ENCODE measurements at regions not wholly inside any gene's neighbourhood (a gene's known extent, or its start where the extent isn't known, plus 50 kb on each side); places are given as distances from the start of the nearest gene placed in this dataset.

- no peak for DNase-seq (ENCODE audit: low read depth in 3 of 3)
These were observed 149.1 kb downstream of the BMP4 start for GRCh38 chr14:53807542-53807941.

DNA sequence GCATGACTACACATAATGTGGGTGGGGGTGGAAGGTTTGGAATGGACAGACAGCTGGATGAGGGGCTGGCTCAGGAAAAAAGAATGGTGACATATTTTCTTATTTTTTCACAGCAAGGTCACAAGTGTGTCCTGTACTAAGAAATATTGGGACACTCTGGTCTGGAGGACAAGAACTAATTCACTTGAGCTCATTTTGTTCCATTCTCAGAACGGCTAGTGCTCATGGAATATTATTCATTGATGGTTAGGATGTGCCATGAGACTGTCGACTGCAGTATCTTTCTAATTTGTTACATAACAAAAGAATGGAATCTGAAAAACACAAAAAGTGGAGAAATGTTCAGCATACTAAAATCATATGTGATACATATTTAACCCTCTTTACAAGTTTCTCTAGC is 149.5 kb downstream of the BMP4 start:
- DNase-seq (ENCODE audit: low read depth in 3 of 3) = no peak

DNA sequence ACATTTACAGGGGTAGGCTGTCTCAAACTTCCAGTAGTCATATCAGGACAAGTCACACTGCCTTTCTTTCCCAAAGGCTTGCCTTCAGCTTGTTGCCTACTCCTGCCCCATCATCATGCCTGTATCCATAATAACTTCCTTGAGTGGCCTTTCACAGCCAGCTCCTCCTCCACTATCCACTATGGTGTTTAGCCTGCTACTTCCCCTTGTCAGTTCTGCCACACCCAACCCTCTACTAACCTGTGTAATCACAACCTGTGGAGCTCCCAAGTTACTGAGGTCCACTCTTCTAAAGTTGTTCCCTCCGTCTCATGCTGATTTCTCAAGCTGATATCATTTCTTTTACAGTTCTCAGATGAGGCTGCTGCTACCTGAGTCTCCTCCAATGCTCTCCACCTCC is 159.9 kb downstream of the BMP4 start:
- no peak for DNase-seq (ENCODE audit: low read depth in 3 of 3)

- no peak for DNase-seq (ENCODE audit: low read depth in 3 of 3)
These were observed 162.7 kb downstream of the BMP4 start for GRCh38 chr14:53793790-53794505.

DNA sequence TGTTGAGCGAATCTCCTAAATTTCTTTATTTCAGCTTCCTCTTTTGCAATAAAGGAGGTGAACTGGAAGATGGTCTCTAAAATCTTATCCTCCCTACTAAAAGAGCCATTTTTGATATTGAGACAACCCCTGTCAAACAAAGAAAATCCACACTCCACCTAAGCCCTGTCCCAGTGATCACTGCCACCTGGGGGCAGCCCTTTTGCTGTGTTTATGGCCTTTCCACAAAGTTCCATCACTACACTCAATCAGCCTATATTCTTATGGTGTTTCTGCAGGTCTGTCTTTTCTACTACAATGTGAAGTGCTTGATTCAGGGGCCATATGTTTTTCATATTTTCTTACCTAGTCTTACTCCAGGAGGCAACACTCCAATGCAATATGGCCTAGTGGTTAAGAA is 163.7 kb downstream of the BMP4 start:
- DNase-seq (ENCODE audit: low read depth in 3 of 3) = no peak

DNA sequence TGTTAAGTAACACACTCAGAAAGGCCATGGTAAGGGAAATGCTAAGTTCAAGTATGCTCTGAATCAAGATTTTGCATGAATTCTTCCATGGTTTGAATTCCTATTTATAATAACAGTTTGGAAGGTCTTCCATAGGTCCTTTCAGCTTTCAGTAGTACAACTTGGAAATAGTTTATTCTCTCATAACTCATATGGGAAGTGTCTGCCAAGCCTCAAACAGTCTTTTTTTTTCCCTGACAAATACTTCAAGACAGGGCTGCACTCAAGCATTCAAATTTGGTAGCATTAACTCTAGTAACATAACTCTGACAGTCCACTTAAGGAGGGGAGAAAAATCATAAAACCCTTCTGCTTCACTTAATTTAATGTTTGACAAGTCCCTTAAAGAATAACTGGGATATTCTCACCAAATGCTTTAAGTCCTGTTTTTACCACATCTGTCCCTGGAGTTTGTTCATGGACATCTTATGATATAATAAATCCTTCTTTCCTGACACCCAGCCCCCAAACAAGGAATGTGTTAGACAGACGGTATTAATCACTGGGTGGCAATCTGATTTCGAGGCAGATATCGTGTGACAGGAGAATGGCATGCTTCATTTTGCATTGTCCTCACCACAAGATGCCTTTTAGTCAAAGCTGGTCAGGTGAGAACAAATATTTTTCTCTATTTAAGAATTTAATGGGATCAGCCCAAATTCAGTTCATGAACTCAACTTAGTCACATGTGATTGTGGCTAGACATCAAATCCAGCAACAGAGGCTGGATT is 165.7 kb downstream of the BMP4 start:
- DNase-seq (ENCODE audit: low read depth in 3 of 3) = no peak

GRCh38 chr14:53788566-53788965 is 168.1 kb downstream of the BMP4 start:
- no peak for DNase-seq (ENCODE audit: low read depth in 3 of 3)

- no peak for DNase-seq (ENCODE audit: low read depth in 3 of 3)
These were observed 170.6 kb downstream of the BMP4 start for GRCh38 chr14:53786045-53786444.

GRCh38 chr14:53784688-53785087 is 171.9 kb downstream of the BMP4 start:
- DNase-seq (ENCODE audit: low read depth in 3 of 3) = no peak

DNA sequence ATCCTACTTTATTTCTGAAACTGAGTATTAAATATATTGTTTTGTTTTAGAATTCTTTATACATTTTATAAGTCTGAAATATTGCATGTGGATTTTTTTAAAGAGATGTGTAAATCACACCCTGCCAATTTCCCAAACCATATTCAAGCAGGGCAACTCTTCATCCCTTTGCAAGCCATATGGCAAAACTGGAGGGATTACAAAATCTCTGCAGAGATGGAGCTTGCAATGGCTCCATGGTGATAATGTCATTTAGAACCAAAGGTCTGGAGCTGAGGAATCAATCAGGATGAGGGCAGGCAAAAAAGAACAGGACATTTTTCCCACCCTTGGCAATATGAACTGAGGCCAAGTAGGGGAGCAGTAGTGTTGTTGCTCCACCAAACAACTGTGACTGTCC is 173.4 kb downstream of the BMP4 start:
- DNase-seq (ENCODE audit: low read depth in 3 of 3) = no peak

DNA sequence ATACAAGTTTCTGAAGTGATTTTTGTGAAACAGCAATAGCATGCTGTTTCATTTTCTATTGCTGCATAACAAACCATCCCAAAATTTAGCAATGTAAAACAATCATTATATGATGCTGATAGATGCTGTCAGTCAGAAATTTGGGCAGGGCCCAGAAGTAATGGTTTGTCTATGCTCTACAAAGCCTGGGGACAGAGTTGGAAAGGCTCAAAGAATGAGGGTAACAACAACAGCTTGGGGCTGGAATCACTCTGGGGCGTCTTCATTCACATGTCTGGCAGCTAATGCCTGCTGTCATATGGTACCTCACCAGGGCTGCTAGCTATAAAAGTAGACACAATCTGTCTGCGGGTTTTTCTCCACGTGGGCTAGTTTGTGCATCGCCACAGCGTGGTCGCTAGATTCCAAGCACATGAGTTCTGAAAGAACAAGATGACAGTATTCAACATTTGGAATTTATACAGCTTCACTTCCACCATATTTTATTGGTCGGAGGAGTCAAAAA is 176.5 kb downstream of the BMP4 start:
- no peak for DNase-seq (ENCODE audit: low read depth in 3 of 3)

DNA sequence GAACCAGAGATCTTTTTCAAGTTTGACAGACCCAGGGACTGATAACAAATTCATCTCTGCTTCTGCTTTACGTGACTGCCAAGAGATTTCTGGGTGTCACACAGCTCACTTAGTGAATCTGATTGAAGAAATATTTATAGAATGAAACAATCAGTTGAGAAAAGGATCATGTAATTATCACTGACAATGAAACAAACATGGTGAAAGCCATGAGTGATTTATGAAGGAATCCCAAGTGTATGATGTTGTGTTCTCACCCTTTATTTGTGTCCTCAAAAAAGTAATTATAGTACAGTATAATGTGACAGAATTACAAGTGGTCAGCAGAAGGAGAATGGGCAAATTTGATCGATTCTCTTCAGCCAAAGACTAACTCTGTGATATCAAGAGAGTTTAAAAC is 177.3 kb downstream of the BMP4 start:
- no peak for DNase-seq (ENCODE audit: low read depth in 3 of 3)

DNA sequence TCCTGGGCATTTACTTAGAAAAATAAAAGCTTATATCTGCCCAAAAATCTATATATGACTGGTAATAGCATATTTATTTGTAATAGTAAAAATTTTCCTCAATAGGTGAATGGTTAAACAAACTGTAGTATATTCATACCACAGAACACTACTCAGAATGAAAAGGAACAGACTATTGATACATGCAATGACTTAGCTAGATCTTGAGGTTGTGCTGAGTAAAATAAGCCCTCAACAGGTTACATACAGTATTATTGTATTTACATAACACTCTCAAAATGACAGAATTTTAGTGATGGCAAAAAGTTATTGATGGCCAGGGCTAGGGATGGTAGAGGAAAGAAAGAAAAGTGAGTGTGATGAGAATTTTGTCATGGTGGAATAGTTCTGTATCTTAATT is 178.4 kb downstream of the BMP4 start:
- DNase-seq (ENCODE audit: low read depth in 3 of 3) = no peak

- DNase-seq (ENCODE audit: low read depth in 3 of 3) = no peak
These were observed 183.7 kb downstream of the BMP4 start for GRCh38 chr14:53772936-53773335.

- no peak for DNase-seq (ENCODE audit: low read depth in 3 of 3)
These were observed 189.1 kb downstream of the BMP4 start for GRCh38 chr14:53767566-53767965.

DNA sequence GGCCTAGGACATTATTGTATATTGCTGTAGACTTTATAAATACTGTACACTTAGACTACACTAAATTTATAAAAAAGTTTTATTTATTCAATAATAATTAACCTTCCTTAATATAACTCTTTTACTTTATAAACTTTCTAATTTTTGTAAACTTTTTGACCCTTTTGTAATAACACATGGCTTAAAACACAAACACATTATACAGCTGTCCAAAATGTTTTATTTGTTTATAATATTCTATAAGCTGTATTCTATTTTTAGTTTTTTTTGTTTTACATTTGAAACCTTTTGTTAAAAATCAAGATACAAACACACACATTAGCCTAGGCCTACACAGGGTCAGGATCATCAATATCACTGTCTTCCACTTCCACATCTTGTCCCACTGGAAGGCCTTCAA is 190.0 kb downstream of the BMP4 start:
- no peak for DNase-seq (ENCODE audit: low read depth in 3 of 3)

GRCh38 chr14:53766106-53766505 is 190.5 kb downstream of the BMP4 start:
- no peak for DNase-seq (ENCODE audit: low read depth in 3 of 3)

GRCh38 chr14:53764846-53765245 is 191.8 kb downstream of the BMP4 start:
- DNase-seq (ENCODE audit: low read depth in 3 of 3) = no peak

GRCh38 chr14:53758141-53758540 is 198.5 kb downstream of the BMP4 start:
- DNase-seq (ENCODE audit: low read depth in 3 of 3) = no peak

DNA sequence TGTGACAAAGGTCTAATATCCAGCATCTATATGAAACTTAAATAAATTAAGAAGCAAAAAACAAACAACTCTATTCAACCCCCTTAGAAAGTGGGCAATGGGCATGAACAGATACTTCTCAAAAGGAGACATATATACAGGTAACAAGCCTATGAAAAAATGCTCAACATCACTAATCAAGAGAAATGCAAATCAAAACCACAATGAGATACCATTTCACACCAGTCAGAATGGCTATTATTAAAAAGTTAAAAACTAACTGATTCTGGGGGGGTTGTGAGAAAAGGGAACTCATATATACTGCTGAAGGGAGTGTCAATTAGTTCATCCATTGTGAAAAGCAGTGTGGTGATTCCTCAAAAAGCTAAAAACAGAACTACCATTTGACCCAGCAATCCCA is 198.9 kb downstream of the BMP4 start:
- no peak for DNase-seq (ENCODE audit: low read depth in 3 of 3)

GRCh38 chr14:53751650-53752049 is 205.0 kb downstream of the BMP4 start:
- DNase-seq (ENCODE audit: low read depth in 3 of 3) = no peak

DNA sequence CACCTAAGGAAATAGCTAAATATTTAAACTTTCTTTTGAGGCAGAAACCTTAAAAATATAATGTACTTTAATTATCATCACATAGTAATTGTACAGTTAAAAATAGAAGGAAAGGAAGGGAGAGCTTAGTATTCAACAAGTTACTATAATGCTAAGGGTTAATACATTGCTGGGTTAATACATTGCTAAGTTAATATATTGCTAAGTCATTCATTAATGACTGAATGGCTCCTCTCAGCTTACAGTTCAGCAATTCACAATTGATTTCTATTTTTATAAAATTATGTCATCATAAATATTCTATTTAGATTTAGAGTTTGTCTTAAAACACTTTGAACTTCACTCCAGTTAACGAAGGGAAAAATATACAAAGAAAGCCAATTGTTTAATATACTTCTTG is 207.9 kb downstream of the BMP4 start:
- DNase-seq (ENCODE audit: low read depth in 3 of 3) = no peak

- no peak for DNase-seq (ENCODE audit: low read depth in 3 of 3)
These were observed 211.8 kb downstream of the BMP4 start for GRCh38 chr14:53744857-53745256.

All from stimulated activated CD4-positive, alpha-beta T cell treated with anti-CD3 and anti-CD28 coated beads, TNF-alpha, amount 100 ng/mL, for 48 hours (primary cell).